Ascending aorta (tissue), 2 donors: ENCODE measurements at regions not wholly inside any gene's neighbourhood (a gene's known extent, or its start where the extent isn't known, plus 50 kb on each side); places are given as distances from the start of the nearest gene placed in this dataset.

Source experiments
- DNase-seq, 2 donors: peaks; one replicate each; pipeline ENCODE4 v3.0.0-alpha.2; 2019; ENCODE audit warnings: low spot score in 2 of 2
- H3K27ac ChIP-seq, 2 donors: fragments of 200-600 bp; sonication (generic); one replicate each; pipeline ENCODE4 v1.5.1; 2016 to 2017; ENCODE audit warnings: mild to moderate bottlenecking in 1 of 2
- H3K27me3 ChIP-seq: fragments of 200-600 bp; sonication (generic); one replicate; pipeline ENCODE4 v1.5.1; 2017
- H3K36me3 ChIP-seq, 2 donors: fragments of 200-600 bp; sonication (generic); one replicate each; pipeline ENCODE4 v1.5.1; 2016
- H3K4me1 ChIP-seq, 2 donors: fragments of 200-600 bp; sonication (generic); one replicate each; pipeline ENCODE4 v1.5.1; 2016 to 2017; ENCODE audit warnings: mild to moderate bottlenecking in 1 of 2
- H3K4me3 ChIP-seq, 2 donors: fragments of 200-600 bp; sonication (generic); one replicate each; pipeline ENCODE4 v1.5.1; 2016 to 2017; ENCODE audit warnings: mild to moderate bottlenecking in 1 of 2
- H3K9me3 ChIP-seq, 2 donors: fragments of 200-600 bp; sonication (generic); one replicate each; pipeline ENCODE4 v1.5.1; 2016
- intact Hi-C: fragments of 100-400 bp; cut with DNase I; formaldehyde crosslinking; loops from one replicate; pipeline ENCODE4 v1.15.1; 2023
- TF ChIP-seq, protein P1 (sequence below), 3 experiments: fragments of 200-600 bp in 2 of 3; fragments of 450-650 bp in 1 of 3; sonication (generic) in 2 of 3; IDR thresholded peaks; one replicate each; pipeline ENCODE4 v1.5.1; 2016 to 2019; ENCODE audit warnings: antibody characterized with exemption in 3 of 3, mild to moderate bottlenecking in 1 of 3, moderate library complexity in 1 of 3

- H3K9me3 ChIP-seq, result no peaks in the 10 kb centered on the region
- H3K4me3 ChIP-seq, result no peak overlapping the region
- DNase-seq, result no peak
- no peaks in the 10 kb centered on the region for H3K27me3 ChIP-seq
- no peaks in the 10 kb centered on the region for H3K36me3 ChIP-seq
- TF ChIP-seq, protein P1, sequence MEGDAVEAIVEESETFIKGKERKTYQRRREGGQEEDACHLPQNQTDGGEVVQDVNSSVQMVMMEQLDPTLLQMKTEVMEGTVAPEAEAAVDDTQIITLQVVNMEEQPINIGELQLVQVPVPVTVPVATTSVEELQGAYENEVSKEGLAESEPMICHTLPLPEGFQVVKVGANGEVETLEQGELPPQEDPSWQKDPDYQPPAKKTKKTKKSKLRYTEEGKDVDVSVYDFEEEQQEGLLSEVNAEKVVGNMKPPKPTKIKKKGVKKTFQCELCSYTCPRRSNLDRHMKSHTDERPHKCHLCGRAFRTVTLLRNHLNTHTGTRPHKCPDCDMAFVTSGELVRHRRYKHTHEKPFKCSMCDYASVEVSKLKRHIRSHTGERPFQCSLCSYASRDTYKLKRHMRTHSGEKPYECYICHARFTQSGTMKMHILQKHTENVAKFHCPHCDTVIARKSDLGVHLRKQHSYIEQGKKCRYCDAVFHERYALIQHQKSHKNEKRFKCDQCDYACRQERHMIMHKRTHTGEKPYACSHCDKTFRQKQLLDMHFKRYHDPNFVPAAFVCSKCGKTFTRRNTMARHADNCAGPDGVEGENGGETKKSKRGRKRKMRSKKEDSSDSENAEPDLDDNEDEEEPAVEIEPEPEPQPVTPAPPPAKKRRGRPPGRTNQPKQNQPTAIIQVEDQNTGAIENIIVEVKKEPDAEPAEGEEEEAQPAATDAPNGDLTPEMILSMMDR (IDR thresholded peaks at IDR 0.05), result no peak
- H3K27ac ChIP-seq, result no peak overlapping the region
- intact Hi-C loops, result loop anchor here (10.0 kb wide), 1 partner anchor 615 kb away; the partner anchor contains the start of gene FGF9
- H3K4me1 ChIP-seq, result peaks cover 0 to 2% of the 10 kb centered on the region in 2 donors
Measured at GRCh38 chr13:22289711-22290110, 618.8 kb downstream of the FGF9 start.

DNA sequence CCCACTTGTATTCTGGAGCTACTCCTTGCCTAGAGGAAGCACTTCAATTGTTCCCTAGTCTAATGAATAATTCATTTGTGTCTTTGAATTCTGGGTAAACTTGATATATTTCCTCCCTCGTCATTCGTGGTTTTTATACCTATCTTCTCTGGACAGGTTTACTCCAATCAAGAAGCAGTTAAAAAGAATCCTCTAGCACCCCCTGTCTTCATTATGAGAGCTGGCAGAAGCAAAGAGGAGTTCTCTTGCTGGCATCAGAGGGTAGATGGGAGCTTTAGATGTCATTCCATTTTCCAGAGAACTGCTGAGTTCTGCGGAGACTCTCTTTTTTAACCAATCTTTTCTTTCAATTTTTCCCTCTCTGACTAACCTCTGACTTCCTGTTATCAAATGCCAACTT, 627.7 kb downstream of the FGF9 start:
- intact Hi-C loops, result no loop called here
- no peaks in the 10 kb centered on the region for H3K36me3 ChIP-seq
- H3K27ac ChIP-seq, result no peak overlapping the region
- H3K9me3 ChIP-seq, result no peaks in the 10 kb centered on the region
- no peaks in the 10 kb centered on the region for H3K4me1 ChIP-seq
- DNase-seq, result no peak
- H3K4me3 ChIP-seq, result no peak overlapping the region
- TF ChIP-seq, protein P1 (IDR thresholded peaks at IDR 0.05), result no peak
- H3K27me3 ChIP-seq, result no peaks in the 10 kb centered on the region

DNA sequence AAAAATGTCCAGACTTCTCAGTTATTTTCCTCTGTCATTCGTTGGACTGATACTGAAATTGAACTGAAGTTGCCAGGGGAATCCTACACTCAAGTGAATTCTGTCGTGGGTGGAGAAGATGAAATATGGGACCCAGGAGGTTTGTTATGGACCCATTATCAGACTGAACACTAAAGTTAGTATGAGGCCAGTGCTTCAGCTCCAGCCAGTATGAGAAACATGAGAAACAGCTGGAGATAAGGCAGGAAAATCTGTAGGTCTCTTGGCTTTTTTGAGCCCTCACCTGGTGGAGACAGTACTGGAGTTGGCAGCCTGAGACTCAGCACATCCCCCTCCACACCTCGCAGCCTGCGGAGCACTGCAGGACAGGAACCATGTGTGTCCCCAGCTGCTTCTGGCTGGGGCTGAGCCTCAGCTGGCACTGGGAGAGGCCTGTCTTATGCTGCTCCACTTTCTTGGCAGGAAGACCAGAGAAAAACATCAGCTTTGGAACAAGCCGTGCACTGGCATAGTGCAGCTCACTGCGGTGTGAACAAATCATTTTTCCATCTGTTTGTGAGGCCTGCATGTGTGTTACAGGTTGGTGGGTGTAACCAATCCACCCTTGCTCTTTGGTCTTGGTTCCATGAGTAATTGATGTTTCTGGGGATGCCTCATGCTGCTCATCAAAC, 641.0 kb downstream of the FGF9 start:
- intact Hi-C loops, result no loop called here
- Histone ChIP-seq H3K9me3 (no peaks in the 10 kb centered on the region), H3K36me3 (no peaks in the 10 kb centered on the region), H3K27ac (peak overlapping the region in 1 of 2 donors; percentile 49), H3K27me3 (no peaks in the 10 kb centered on the region), H3K4me3 (no peak overlapping the region), H3K4me1 (peaks cover 0 to 7% of the 10 kb centered on the region in 2 donors)
- peak in 1 of 2 donors; percentile 63 for DNase-seq
- TF ChIP-seq, protein P1 (IDR thresholded peaks at IDR 0.05), result no peak

DNA sequence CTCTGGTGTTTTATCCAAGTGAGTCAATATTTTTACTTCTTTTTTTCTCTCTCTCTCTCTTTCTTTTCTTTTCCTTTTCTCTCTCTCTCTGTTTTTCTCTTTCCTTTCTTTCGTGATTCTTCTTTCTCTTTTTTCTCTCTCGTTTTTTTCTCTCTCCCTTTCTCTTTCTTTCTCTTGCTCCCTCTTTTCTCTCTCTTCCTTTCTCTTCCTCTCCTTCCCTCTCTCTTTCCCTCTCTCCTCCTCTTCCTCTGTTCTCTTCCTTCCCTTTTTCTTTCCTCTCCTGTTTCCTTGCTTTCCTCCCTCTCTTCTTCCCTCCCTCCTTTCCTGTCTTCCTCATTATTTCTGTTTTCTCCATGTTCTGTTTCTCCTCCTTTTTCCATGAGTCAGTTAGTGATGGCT, 641.5 kb downstream of the FGF9 start:
- Histone ChIP-seq H3K9me3 (no peaks in the 10 kb centered on the region), H3K27ac (peak overlapping the region in 1 of 2 donors; percentile 49), H3K36me3 (no peaks in the 10 kb centered on the region), H3K4me3 (no peak overlapping the region), H3K27me3 (no peaks in the 10 kb centered on the region), H3K4me1 (peaks cover 0 to 7% of the 10 kb centered on the region in 2 donors)
- TF ChIP-seq, protein P1 (IDR thresholded peaks at IDR 0.05), result no peak
- intact Hi-C loops, result no loop called here
- DNase-seq, result no peak

GRCh38 chr13:22316494-22317025, 645.7 kb downstream of the FGF9 start:
- no peak overlapping the region for H3K27ac ChIP-seq
- TF ChIP-seq, protein P1 (IDR thresholded peaks at IDR 0.05), result no peak

More at GRCh38 chr13:22316494-22317025, 645.7 kb downstream of the FGF9 start:
- intact Hi-C loops, result no loop called here
- no peaks in the 10 kb centered on the region for H3K27me3 ChIP-seq
- peaks cover 0 to 4% of the 10 kb centered on the region in 2 donors for H3K4me1 ChIP-seq
- no peaks in the 10 kb centered on the region for H3K9me3 ChIP-seq
- no peak for DNase-seq
- H3K4me3 ChIP-seq, result no peak overlapping the region
- no peaks in the 10 kb centered on the region for H3K36me3 ChIP-seq
